Gastroesophageal sphincter (tissue), 3 donors: ENCODE measurements at regions not wholly inside any gene's neighbourhood (a gene's known extent, or its start where the extent isn't known, plus 50 kb on each side); places are given as distances from the start of the nearest gene placed in this dataset.

Experiments used
- POLR2A ChIP-seq, 2 donors: fragments of 450-650 bp; IDR thresholded peaks; one replicate each; pipeline ENCODE4 v1.6.1; 2017; ENCODE audit warnings: antibody characterized with exemption in 2 of 2, mild to moderate bottlenecking in 2 of 2, moderate library complexity in 1 of 2
- POLR2AphosphoS5 ChIP-seq: sonication (generic); formaldehyde crosslinking; IDR thresholded peaks from one replicate; pipeline ENCODE4 v1.6.1; 2017; ENCODE audit warnings: antibody characterized with exemption
- TF ChIP-seq, protein P1 (sequence below), 4 experiments: fragments of 200-600 bp in 2 of 4; fragments of 450-650 bp in 2 of 4; sonication (generic) in 1 of 4; IDR thresholded peaks; one replicate each; pipeline ENCODE4 v1.5.1; 2017 to 2019; ENCODE audit warnings: antibody characterized with exemption in 4 of 4, mild to moderate bottlenecking in 2 of 4, moderate library complexity in 2 of 4

DNA sequence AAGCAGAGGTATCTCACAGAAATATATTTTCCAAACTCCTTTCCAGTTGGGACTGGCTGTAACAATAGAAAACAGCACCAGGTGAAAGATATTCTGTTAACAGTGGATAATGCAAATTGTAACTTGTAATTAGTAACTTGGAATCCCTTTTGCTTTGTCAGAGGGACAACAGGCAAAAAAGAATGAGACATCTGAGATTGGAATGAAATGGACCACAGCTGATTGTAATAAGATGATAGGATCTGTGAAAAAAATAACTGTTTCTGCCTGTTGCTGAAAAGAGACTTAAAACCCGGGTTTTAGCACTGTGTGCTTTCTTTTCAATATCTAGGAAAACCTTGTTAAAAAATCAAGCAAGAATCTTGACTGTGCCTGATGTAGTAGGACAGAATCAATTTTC, 655.7 kb downstream of the METTL15 start:
- TF ChIP-seq POLR2A (IDR thresholded peaks at IDR 0.05) (no peak), POLR2AphosphoS5 (no peak)
- TF ChIP-seq, protein P1, sequence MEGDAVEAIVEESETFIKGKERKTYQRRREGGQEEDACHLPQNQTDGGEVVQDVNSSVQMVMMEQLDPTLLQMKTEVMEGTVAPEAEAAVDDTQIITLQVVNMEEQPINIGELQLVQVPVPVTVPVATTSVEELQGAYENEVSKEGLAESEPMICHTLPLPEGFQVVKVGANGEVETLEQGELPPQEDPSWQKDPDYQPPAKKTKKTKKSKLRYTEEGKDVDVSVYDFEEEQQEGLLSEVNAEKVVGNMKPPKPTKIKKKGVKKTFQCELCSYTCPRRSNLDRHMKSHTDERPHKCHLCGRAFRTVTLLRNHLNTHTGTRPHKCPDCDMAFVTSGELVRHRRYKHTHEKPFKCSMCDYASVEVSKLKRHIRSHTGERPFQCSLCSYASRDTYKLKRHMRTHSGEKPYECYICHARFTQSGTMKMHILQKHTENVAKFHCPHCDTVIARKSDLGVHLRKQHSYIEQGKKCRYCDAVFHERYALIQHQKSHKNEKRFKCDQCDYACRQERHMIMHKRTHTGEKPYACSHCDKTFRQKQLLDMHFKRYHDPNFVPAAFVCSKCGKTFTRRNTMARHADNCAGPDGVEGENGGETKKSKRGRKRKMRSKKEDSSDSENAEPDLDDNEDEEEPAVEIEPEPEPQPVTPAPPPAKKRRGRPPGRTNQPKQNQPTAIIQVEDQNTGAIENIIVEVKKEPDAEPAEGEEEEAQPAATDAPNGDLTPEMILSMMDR (IDR thresholded peaks at IDR 0.05), result no peak
